ENCODE measurements at regions not wholly inside any gene's neighbourhood (a gene's known extent, or its start where the extent isn't known, plus 50 kb on each side); places are given as distances from the start of the nearest gene placed in this dataset.
A peak's percentile ranks its signal among the peaks of the same experiment; 100 is the strongest.

GRCh38 chr6:140774080-140774505 is 1358.6 kb upstream of the GJE1 start:
- H3K4me3 ChIP-seq (ENCODE audit: low read depth, low read length), result no peak overlapping the region

GRCh38 chr6:140773276-140773675 is 1359.4 kb upstream of the GJE1 start:
- Histone ChIP-seq H3K27me3 (ENCODE audit: control insufficient read depth, insufficient read depth, low read length) (no peaks in the 10 kb centered on the region), H3K36me3 (ENCODE audit: control insufficient read depth, insufficient read depth, low read length) (no peaks in the 10 kb centered on the region), H3K4me3 (ENCODE audit: low read depth, low read length) (no peak overlapping the region)
- FAIRE-seq, result no peak
- TF ChIP-seq CTCF (IDR thresholded peaks at IDR 0.05; ENCODE audit: insufficient read depth, low read length, severe bottlenecking), result no peak
- DNase-seq (ENCODE audit: low read depth), result peak; percentile 57

More at GRCh38 chr6:140774080-140774505, 1358.6 kb upstream of the GJE1 start:
- H3K36me3 ChIP-seq (ENCODE audit: control insufficient read depth, insufficient read depth, low read length), result no peaks in the 10 kb centered on the region
- H3K27me3 ChIP-seq (ENCODE audit: control insufficient read depth, insufficient read depth, low read length), result no peaks in the 10 kb centered on the region
- TF ChIP-seq CTCF (IDR thresholded peaks at IDR 0.05; ENCODE audit: insufficient read depth, low read length, severe bottlenecking), result no peak
- no peak for FAIRE-seq
- peak; percentile 89 for DNase-seq (ENCODE audit: low read depth)

GRCh38 chr6:140772576-140772975 is 1360.1 kb upstream of the GJE1 start:
- Histone ChIP-seq H3K27me3 (ENCODE audit: control insufficient read depth, insufficient read depth, low read length) (no peaks in the 10 kb centered on the region), H3K4me3 (ENCODE audit: low read depth, low read length) (no peak overlapping the region), H3K36me3 (ENCODE audit: control insufficient read depth, insufficient read depth, low read length) (no peaks in the 10 kb centered on the region)
- DNase-seq (ENCODE audit: low read depth), result no peak
- FAIRE-seq, result no peak
- no peak for TF ChIP-seq CTCF (IDR thresholded peaks at IDR 0.05; ENCODE audit: insufficient read depth, low read length, severe bottlenecking)

GRCh38 chr6:140768133-140768532 is 1364.6 kb upstream of the GJE1 start:
- Histone ChIP-seq H3K36me3 (ENCODE audit: control insufficient read depth, insufficient read depth, low read length) (no peaks in the 10 kb centered on the region), H3K4me3 (ENCODE audit: low read depth, low read length) (no peak overlapping the region), H3K27me3 (ENCODE audit: control insufficient read depth, insufficient read depth, low read length) (no peaks in the 10 kb centered on the region)
- no peak for TF ChIP-seq CTCF (IDR thresholded peaks at IDR 0.05; ENCODE audit: insufficient read depth, low read length, severe bottlenecking)
- FAIRE-seq (no peak), DNase-seq (ENCODE audit: low read depth) (no peak)

GRCh38 chr6:140766999-140767398 is 1365.7 kb upstream of the GJE1 start:
- DNase-seq (ENCODE audit: low read depth) (peak; percentile 83), FAIRE-seq (no peak)
- no peak for TF ChIP-seq CTCF (IDR thresholded peaks at IDR 0.05; ENCODE audit: insufficient read depth, low read length, severe bottlenecking)
- no peaks in the 10 kb centered on the region for H3K27me3 ChIP-seq (ENCODE audit: control insufficient read depth, insufficient read depth, low read length)
- H3K4me3 ChIP-seq (ENCODE audit: low read depth, low read length), result no peak overlapping the region
- no peaks in the 10 kb centered on the region for H3K36me3 ChIP-seq (ENCODE audit: control insufficient read depth, insufficient read depth, low read length)

- DNase-seq (ENCODE audit: low read depth) (peak; percentile 44), FAIRE-seq (no peak)
- no peak for TF ChIP-seq CTCF (IDR thresholded peaks at IDR 0.05; ENCODE audit: insufficient read depth, low read length, severe bottlenecking)
- Histone ChIP-seq H3K27me3 (ENCODE audit: control insufficient read depth, insufficient read depth, low read length) (no peaks in the 10 kb centered on the region), H3K4me3 (ENCODE audit: low read depth, low read length) (no peak overlapping the region), H3K36me3 (ENCODE audit: control insufficient read depth, insufficient read depth, low read length) (no peaks in the 10 kb centered on the region)
Measured at GRCh38 chr6:140758169-140758877, 1374.4 kb upstream of the GJE1 start.

Measured in bronchial epithelial cell (primary cell).